Spinal cord (tissue), 9 donors: ENCODE measurements at regions not wholly inside any gene's neighbourhood (a gene's known extent, or its start where the extent isn't known, plus 50 kb on each side); places are given as distances from the start of the nearest gene placed in this dataset.

Experiments used
- DNase-seq, 6 donors: peaks; one replicate each; pipeline versions ENCODE4 v3.0.0 to v3.0.0-alpha.2; 2013 to 2015; ENCODE audit warnings: low spot score in 6 of 6, low read depth in 4 of 6
- H3K27ac ChIP-seq: one replicate; pipeline ENCODE4 v1.5.1; 2013; ENCODE audit warnings: low read depth, low read length, control low read depth
- H3K27me3 ChIP-seq: one replicate; pipeline ENCODE4 v1.6.1; 2013; ENCODE audit warnings: low read length; ENCODE audit not compliant: control insufficient read depth, insufficient read depth
- H3K36me3 ChIP-seq: one replicate; pipeline ENCODE4 v1.6.1; 2013; ENCODE audit warnings: low read length; ENCODE audit not compliant: control insufficient read depth, insufficient read depth
- H3K4me1 ChIP-seq: one replicate; pipeline ENCODE4 v1.6.1; 2013; ENCODE audit warnings: low read length; ENCODE audit not compliant: control insufficient read depth, insufficient read depth
- H3K4me3 ChIP-seq: one replicate; pipeline ENCODE4 v1.5.1; 2013; ENCODE audit warnings: low read depth, low read length, control low read depth
- H3K9me3 ChIP-seq: one replicate; pipeline ENCODE4 v1.6.1; 2013; ENCODE audit warnings: low read length; ENCODE audit not compliant: control insufficient read depth, insufficient read depth
- WGBS: methylation state at CpG from one replicate; pipeline ENCODE4 v1.1.5; 2013; ENCODE audit warnings: missing lambda C conversion rate; ENCODE audit not compliant: insufficient coverage; 5-methylcytosine and 5-hydroxymethylcytosine counted together
- donor health status: healthy.

- no peak for DNase-seq
- Histone ChIP-seq H3K4me1 (no peaks in the 10 kb centered on the region), H3K27ac (no peak overlapping the region), H3K36me3 (no peaks in the 10 kb centered on the region), H3K9me3 (no peaks in the 10 kb centered on the region), H3K27me3 (no peaks in the 10 kb centered on the region), H3K4me3 (no peak overlapping the region)
- no CpG with 5 or more reads among the region's 1 CpG for WGBS
Observed at GRCh38 chr11:104654181-104654813, 244.0 kb downstream of the CASP12 start.

GRCh38 chr11:104653407-104653806 is 244.9 kb downstream of the CASP12 start:
- H3K27ac ChIP-seq, result no peak overlapping the region
- 82% methylated on average over 4 of the region's 5 CpGs for WGBS
- DNase-seq, result no peak

GRCh38 chr11:104652996-104653395 is 245.3 kb downstream of the CASP12 start:
- no peak for DNase-seq
- H3K27me3 ChIP-seq, result no peaks in the 10 kb centered on the region
- 50% methylated on average over 2 of the region's 4 CpGs for WGBS

More at GRCh38 chr11:104653407-104653806, 244.9 kb downstream of the CASP12 start:
- H3K4me1 ChIP-seq, result no peaks in the 10 kb centered on the region
- H3K9me3 ChIP-seq, result no peaks in the 10 kb centered on the region
- H3K27me3 ChIP-seq, result no peaks in the 10 kb centered on the region
- H3K36me3 ChIP-seq, result no peaks in the 10 kb centered on the region
- H3K4me3 ChIP-seq, result no peak overlapping the region

GRCh38 chr11:104650234-104650633 is 248.0 kb downstream of the CASP12 start:
- WGBS, result 100% methylated on average over 3 of the region's 5 CpGs
- Histone ChIP-seq H3K4me3 (no peak overlapping the region), H3K27ac (no peak overlapping the region), H3K4me1 (no peaks in the 10 kb centered on the region), H3K36me3 (no peaks in the 10 kb centered on the region), H3K9me3 (no peaks in the 10 kb centered on the region), H3K27me3 (no peaks in the 10 kb centered on the region)
- no peak for DNase-seq

More at GRCh38 chr11:104652996-104653395, 245.3 kb downstream of the CASP12 start:
- H3K9me3 ChIP-seq, result no peaks in the 10 kb centered on the region
- H3K4me1 ChIP-seq, result no peaks in the 10 kb centered on the region
- no peaks in the 10 kb centered on the region for H3K36me3 ChIP-seq
- H3K4me3 ChIP-seq, result no peak overlapping the region
- no peak overlapping the region for H3K27ac ChIP-seq

- no CpG with 5 or more reads among the region's 1 CpG for WGBS
- no peak overlapping the region for H3K27ac ChIP-seq
- no peaks in the 10 kb centered on the region for H3K27me3 ChIP-seq
- no peaks in the 10 kb centered on the region for H3K36me3 ChIP-seq
- H3K4me3 ChIP-seq, result no peak overlapping the region
- no peaks in the 10 kb centered on the region for H3K9me3 ChIP-seq
- DNase-seq, result no peak
- H3K4me1 ChIP-seq, result no peaks in the 10 kb centered on the region
Observed at GRCh38 chr11:104649002-104649401, 249.3 kb downstream of the CASP12 start.

GRCh38 chr11:104645261-104646222 is 252.7 kb downstream of the CASP12 start:
- Histone ChIP-seq H3K27ac (no peak overlapping the region), H3K4me1 (no peaks in the 10 kb centered on the region), H3K4me3 (no peak overlapping the region), H3K27me3 (no peaks in the 10 kb centered on the region), H3K36me3 (no peaks in the 10 kb centered on the region), H3K9me3 (no peaks in the 10 kb centered on the region)
- no CpG with 5 or more reads among the region's 2 CpGs for WGBS
- DNase-seq, result peak in 1 of 6 donors; percentile 70

- no peaks in the 10 kb centered on the region for H3K4me1 ChIP-seq
- no peaks in the 10 kb centered on the region for H3K9me3 ChIP-seq
- no peaks in the 10 kb centered on the region for H3K36me3 ChIP-seq
- no peak overlapping the region for H3K4me3 ChIP-seq
- H3K27me3 ChIP-seq, result no peaks in the 10 kb centered on the region
- H3K27ac ChIP-seq, result no peak overlapping the region
- no CpG with 5 or more reads among the region's 2 CpGs for WGBS
- DNase-seq, result no peak
Observed at GRCh38 chr11:104637662-104638170, 260.5 kb downstream of the CASP12 start.

GRCh38 chr11:104633226-104633625 is 265.0 kb downstream of the CASP12 start:
- Histone ChIP-seq H3K4me3 (no peak overlapping the region), H3K27ac (peak overlapping the region; percentile 15), H3K36me3 (no peaks in the 10 kb centered on the region), H3K27me3 (no peaks in the 10 kb centered on the region), H3K9me3 (no peaks in the 10 kb centered on the region), H3K4me1 (no peaks in the 10 kb centered on the region)
- no CpG with 5 or more reads among the region's 1 CpG for WGBS
- DNase-seq, result peak in 2 of 6 donors; percentile 46 to 63

GRCh38 chr11:104630352-104630751 is 267.9 kb downstream of the CASP12 start:
- no peak overlapping the region for H3K4me3 ChIP-seq
- no peak for DNase-seq
- H3K9me3 ChIP-seq, result no peaks in the 10 kb centered on the region
- no peaks in the 10 kb centered on the region for H3K4me1 ChIP-seq
- H3K36me3 ChIP-seq, result no peaks in the 10 kb centered on the region
- H3K27me3 ChIP-seq, result no peaks in the 10 kb centered on the region
- WGBS, result no CpG with 5 or more reads among the region's 2 CpGs
- H3K27ac ChIP-seq, result no peak overlapping the region
